GM23248 (cell line): ENCODE measurements at regions not wholly inside any gene's neighbourhood (a gene's known extent, or its start where the extent isn't known, plus 50 kb on each side); places are given as distances from the start of the nearest gene placed in this dataset.

ENCODE experiments used
- DNase-seq: peaks from one replicate; pipeline ENCODE4 v3.0.0-alpha.2; 2015
- H2AFZ ChIP-seq: fragments of 200-600 bp; sonication (generic); 2 replicates; pipeline ENCODE4 v1.6.1; 2016; ENCODE audit warnings: antibody characterized with exemption
- H3F3A ChIP-seq: fragments of 200-600 bp; sonication (generic); 2 replicates; pipeline ENCODE4 v1.6.1; 2016; ENCODE audit warnings: mild to moderate bottlenecking, antibody characterized with exemption, mixed run types; ENCODE audit not compliant: insufficient read depth
- H3K27ac ChIP-seq: fragments of 200-600 bp; sonication (generic); 2 replicates; pipeline ENCODE4 v1.5.1; 2016; ENCODE audit warnings: mild to moderate bottlenecking
- H3K27me3 ChIP-seq: fragments of 200-600 bp; sonication (generic); replicated peaks from 2 replicates; pipeline ENCODE4 v1.6.1; 2016; ENCODE audit warnings: mild to moderate bottlenecking; ENCODE audit not compliant: insufficient read depth
- H3K36me3 ChIP-seq: fragments of 200-600 bp; sonication (generic); 2 replicates; pipeline ENCODE4 v1.6.1; 2016; ENCODE audit warnings: low read depth, mild to moderate bottlenecking
- H3K4me1 ChIP-seq: fragments of 200-600 bp; sonication (generic); 2 replicates; pipeline ENCODE4 v1.6.1; 2016; ENCODE audit warnings: mild to moderate bottlenecking; ENCODE audit not compliant: insufficient read depth
- H3K4me2 ChIP-seq: fragments of 200-600 bp; sonication (generic); one replicate; pipeline ENCODE4 v1.6.1; 2016; ENCODE audit warnings: mild to moderate bottlenecking; ENCODE audit not compliant: unreplicated experiment
- H3K4me3 ChIP-seq: fragments of 200-600 bp; sonication (generic); 2 replicates; pipeline ENCODE4 v1.5.1; 2016; ENCODE audit warnings: mild to moderate bottlenecking
- H3K79me2 ChIP-seq: fragments of 200-600 bp; sonication (generic); 2 replicates; pipeline ENCODE4 v1.6.1; 2016; ENCODE audit warnings: mild to moderate bottlenecking; ENCODE audit not compliant: insufficient read depth
- H3K9ac ChIP-seq: fragments of 200-600 bp; sonication (generic); 2 replicates; pipeline ENCODE4 v1.6.1; 2016; ENCODE audit warnings: mild to moderate bottlenecking
- H3K9me2 ChIP-seq: fragments of 200-600 bp; sonication (generic); 2 replicates; pipeline ENCODE4 v1.6.1; 2016; ENCODE audit warnings: mixed run types, mild to moderate bottlenecking, moderate library complexity; ENCODE audit not compliant: insufficient read depth
- H3K9me3 ChIP-seq: fragments of 200-600 bp; sonication (generic); one replicate; pipeline ENCODE4 v1.6.1; 2017; ENCODE audit warnings: low read depth
- H4K20me1 ChIP-seq: fragments of 200-600 bp; sonication (generic); 2 replicates; pipeline ENCODE4 v1.6.0; 2016; ENCODE audit not compliant: insufficient read depth
- EZH2 ChIP-seq: fragments of 200-600 bp; sonication (generic); IDR thresholded peaks from 2 replicates; pipeline ENCODE4 v1.6.1; 2018; ENCODE audit warnings: antibody characterized with exemption, mild to moderate bottlenecking; ENCODE audit not compliant: insufficient read depth, poor library complexity, severe bottlenecking
- EZH2phosphoT487 ChIP-seq: fragments of 200-600 bp; sonication (generic); IDR thresholded peaks from 2 replicates; pipeline ENCODE4 v1.6.1; 2018; ENCODE audit warnings: antibody characterized with exemption, moderate library complexity, mild to moderate bottlenecking, low read depth; ENCODE audit not compliant: insufficient read depth
- WGBS, 2 experiments: methylation state at CpG; one replicate each; pipeline ENCODE4 v1.1.6; 2015 to 2017; ENCODE audit warnings: low lambda C conversion rate in 2 of 2, low coverage in 1 of 2; ENCODE audit errors: missing lambda C conversion rate in 2 of 2; 5-methylcytosine and 5-hydroxymethylcytosine counted together
- in situ Hi-C: fragments of 300-500 bp; cut with MboI; formaldehyde crosslinking; loops from 2 replicates; pipeline ENCODE4 v1.15.0; 2020

DNA sequence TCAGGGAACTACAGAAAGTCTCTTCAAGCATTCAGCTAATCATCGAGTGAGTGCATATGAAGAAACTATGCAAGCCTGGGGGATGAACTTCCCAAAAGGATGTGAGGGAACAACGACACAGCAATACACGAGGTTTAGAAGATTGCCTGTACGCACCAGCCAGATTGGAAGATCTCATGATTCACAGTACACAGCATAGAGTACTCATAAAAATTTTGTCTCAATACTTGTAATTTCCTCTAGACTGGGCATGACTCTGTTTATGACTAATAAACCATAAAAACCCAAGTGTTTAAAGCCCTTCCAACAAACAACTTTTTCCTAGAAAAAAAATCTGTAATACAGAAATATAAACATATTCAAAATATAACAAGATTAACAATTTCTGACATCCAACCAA is 279.7 kb downstream of the KCNJ3 start:
- H3K36me3 ChIP-seq: no peaks in the 10 kb centered on the region
- H3K9me3 ChIP-seq: peaks cover 4% of the 10 kb centered on the region
- 12 to 21% methylated on average over 4 of the region's 4 CpGs for WGBS, 2 experiments
- in situ Hi-C loops: no loop called here
- H3K4me1 ChIP-seq: no peaks in the 10 kb centered on the region
- H3K9ac ChIP-seq: no peak overlapping the region
- no peak overlapping the region for H3K27ac ChIP-seq
- H3K27me3 ChIP-seq: no peaks in the 10 kb centered on the region
- H3F3A ChIP-seq: no peaks in the 10 kb centered on the region
- H2AFZ ChIP-seq: no peak overlapping the region
- DNase-seq: no peak
- H3K9me2 ChIP-seq: no peaks in the 10 kb centered on the region
- H4K20me1 ChIP-seq: no peaks in the 10 kb centered on the region
- no peak overlapping the region for H3K4me2 ChIP-seq
- TF ChIP-seq EZH2phosphoT487: no peak
- no peak for TF ChIP-seq EZH2
- H3K4me3 ChIP-seq: no peak overlapping the region
- H3K79me2 ChIP-seq: no peaks in the 10 kb centered on the region

DNA sequence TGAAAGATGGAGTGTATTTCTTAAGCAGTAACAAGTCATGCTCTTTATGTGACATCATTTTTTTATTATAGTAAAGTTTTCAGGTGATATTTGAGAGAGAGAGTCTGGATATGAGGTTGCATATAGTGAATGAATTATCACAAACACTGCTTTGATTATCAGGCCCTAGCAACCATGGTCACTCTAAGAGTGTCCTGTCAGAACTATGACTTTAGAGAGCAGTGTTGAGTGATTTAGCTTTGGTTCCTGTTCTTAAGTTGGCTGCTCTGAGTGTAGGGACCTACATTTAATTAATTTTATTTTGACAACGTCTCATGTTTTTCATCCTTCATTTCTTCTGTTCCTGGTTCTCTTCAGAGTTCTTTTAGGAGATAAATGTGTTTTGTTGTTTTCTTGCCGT is 275.5 kb downstream of the KCNJ3 start:
- Histone ChIP-seq H3K79me2 (no peaks in the 10 kb centered on the region), H3F3A (no peaks in the 10 kb centered on the region), H3K4me2 (no peak overlapping the region), H3K9me2 (no peaks in the 10 kb centered on the region), H3K27ac (no peak overlapping the region), H3K9me3 (peaks cover 4% of the 10 kb centered on the region), H2AFZ (no peak overlapping the region), H3K4me1 (no peaks in the 10 kb centered on the region), H4K20me1 (no peaks in the 10 kb centered on the region), H3K4me3 (no peak overlapping the region), H3K36me3 (no peaks in the 10 kb centered on the region), H3K27me3 (no peaks in the 10 kb centered on the region), H3K9ac (no peak overlapping the region)
- in situ Hi-C loops: no loop called here
- no peak for DNase-seq
- 2 to 7% methylated on average over 2 of the region's 2 CpGs for WGBS, 2 experiments
- TF ChIP-seq EZH2 (no peak), EZH2phosphoT487 (no peak)

DNA sequence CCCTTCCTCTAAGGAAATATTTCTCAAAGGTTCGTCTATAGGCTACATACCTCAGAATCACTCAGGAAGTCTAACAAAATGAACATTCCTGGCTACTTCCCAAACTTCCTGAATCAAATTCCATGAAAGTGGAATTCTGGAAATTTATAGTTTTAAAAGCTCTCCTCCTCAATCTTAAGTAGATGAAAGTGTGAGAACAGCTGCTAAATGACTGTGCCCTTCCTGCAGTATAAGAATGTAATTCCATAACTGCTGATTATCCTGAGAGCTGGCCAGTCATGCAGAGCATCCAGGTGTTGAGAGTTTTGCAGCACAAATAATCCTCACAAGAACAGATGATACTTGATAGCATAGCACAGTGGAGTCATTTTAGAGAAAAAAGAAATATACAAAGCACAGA is 265.0 kb downstream of the KCNJ3 start:
- Histone ChIP-seq H2AFZ (no peak overlapping the region), H3K27me3 (no peaks in the 10 kb centered on the region), H3K4me2 (no peak overlapping the region), H3K79me2 (no peaks in the 10 kb centered on the region), H3K9me2 (no peaks in the 10 kb centered on the region), H3K36me3 (no peaks in the 10 kb centered on the region), H3K9me3 (no peaks in the 10 kb centered on the region), H3K27ac (no peak overlapping the region), H4K20me1 (no peaks in the 10 kb centered on the region), H3K9ac (no peak overlapping the region), H3K4me3 (no peak overlapping the region), H3K4me1 (no peaks in the 10 kb centered on the region), H3F3A (no peaks in the 10 kb centered on the region)
- DNase-seq: no peak
- in situ Hi-C loops: no loop called here
- 0 to 2% methylated on average over 1 of the region's 1 CpG for WGBS, 2 experiments
- TF ChIP-seq EZH2phosphoT487: no peak
- TF ChIP-seq EZH2: no peak

DNA sequence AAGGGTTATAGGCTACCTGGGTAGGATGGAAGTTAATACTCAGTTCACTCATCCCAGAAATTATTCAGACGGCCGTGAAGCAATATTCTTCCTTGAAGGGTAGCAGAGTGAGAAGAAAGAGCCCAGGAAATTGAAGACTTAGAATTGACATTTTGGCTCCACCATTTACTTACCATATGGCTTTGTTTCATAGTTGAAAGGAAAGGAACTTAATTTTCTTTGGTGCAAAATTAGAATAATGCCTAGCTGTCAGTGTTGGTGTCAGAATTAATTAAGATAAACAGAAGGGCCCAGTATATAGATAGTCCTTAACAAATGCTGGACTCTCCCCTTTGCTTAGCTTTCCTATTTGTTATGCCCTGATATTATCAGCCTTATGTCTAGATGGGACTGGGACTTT is 263.2 kb downstream of the KCNJ3 start:
- Histone ChIP-seq H3K36me3 (no peaks in the 10 kb centered on the region), H3K27me3 (no peaks in the 10 kb centered on the region), H3K9me2 (no peaks in the 10 kb centered on the region), H3K4me2 (no peak overlapping the region), H3K4me3 (no peak overlapping the region), H4K20me1 (no peaks in the 10 kb centered on the region), H3K9me3 (no peaks in the 10 kb centered on the region), H3K4me1 (no peaks in the 10 kb centered on the region), H2AFZ (no peak overlapping the region), H3K9ac (no peak overlapping the region), H3K27ac (no peak overlapping the region), H3F3A (no peaks in the 10 kb centered on the region), H3K79me2 (no peaks in the 10 kb centered on the region)
- DNase-seq: no peak
- in situ Hi-C loops: no loop called here
- WGBS, 2 experiments: 27 to 50% methylated on average over 2 of the region's 2 CpGs
- no peak for TF ChIP-seq EZH2phosphoT487
- TF ChIP-seq EZH2: no peak
